Esophagus squamous epithelium (tissue), 4 donors: ENCODE measurements at regions not wholly inside any gene's neighbourhood (a gene's known extent, or its start where the extent isn't known, plus 50 kb on each side); places are given as distances from the start of the nearest gene placed in this dataset.

ENCODE experiments used
- POLR2A ChIP-seq, 4 donors: fragments of 450-650 bp; IDR thresholded peaks; one replicate each; pipeline ENCODE4 v1.6.1; 2017; ENCODE audit warnings: antibody characterized with exemption in 4 of 4, mild to moderate bottlenecking in 4 of 4, moderate library complexity in 3 of 4
- TF ChIP-seq, protein P1 (sequence below), 6 experiments: fragments of 450-650 bp in 4 of 6; fragments of 200-600 bp in 2 of 6; sonication (generic) in 2 of 6; IDR thresholded peaks; one replicate each; pipeline ENCODE4 v1.5.1; 2016 to 2019; ENCODE audit warnings: antibody characterized with exemption in 6 of 6, mild to moderate bottlenecking in 4 of 6, moderate library complexity in 4 of 6

DNA sequence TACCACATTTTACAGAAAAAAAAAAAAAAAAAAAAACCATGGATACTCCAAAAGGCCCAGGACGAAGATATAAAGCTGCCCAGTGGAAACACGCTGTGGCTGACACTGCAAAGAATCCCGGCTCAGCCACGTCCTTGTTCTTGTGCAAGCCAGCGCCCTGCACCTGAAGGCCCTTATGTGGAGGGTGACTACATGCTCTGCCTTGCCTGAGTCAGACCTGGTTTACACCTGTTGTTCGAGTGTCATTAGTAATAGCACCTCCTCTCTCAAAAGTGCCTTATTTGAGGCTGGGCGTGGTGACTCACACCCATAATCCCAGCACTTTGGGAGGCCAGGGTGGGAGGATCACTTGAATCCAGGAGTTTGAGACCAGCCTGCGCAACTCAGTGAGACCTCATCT is 54.3 kb upstream of the ZSWIM6 start:
- TF ChIP-seq, protein P1, sequence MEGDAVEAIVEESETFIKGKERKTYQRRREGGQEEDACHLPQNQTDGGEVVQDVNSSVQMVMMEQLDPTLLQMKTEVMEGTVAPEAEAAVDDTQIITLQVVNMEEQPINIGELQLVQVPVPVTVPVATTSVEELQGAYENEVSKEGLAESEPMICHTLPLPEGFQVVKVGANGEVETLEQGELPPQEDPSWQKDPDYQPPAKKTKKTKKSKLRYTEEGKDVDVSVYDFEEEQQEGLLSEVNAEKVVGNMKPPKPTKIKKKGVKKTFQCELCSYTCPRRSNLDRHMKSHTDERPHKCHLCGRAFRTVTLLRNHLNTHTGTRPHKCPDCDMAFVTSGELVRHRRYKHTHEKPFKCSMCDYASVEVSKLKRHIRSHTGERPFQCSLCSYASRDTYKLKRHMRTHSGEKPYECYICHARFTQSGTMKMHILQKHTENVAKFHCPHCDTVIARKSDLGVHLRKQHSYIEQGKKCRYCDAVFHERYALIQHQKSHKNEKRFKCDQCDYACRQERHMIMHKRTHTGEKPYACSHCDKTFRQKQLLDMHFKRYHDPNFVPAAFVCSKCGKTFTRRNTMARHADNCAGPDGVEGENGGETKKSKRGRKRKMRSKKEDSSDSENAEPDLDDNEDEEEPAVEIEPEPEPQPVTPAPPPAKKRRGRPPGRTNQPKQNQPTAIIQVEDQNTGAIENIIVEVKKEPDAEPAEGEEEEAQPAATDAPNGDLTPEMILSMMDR (IDR thresholded peaks at IDR 0.05) = no peak
- TF ChIP-seq POLR2A (IDR thresholded peaks at IDR 0.05) = no peak
